Trophoblast cell (in vitro differentiated cells and primary cell): ENCODE measurements at regions not wholly inside any gene's neighbourhood (a gene's known extent, or its start where the extent isn't known, plus 50 kb on each side); places are given as distances from the start of the nearest gene placed in this dataset.
A peak's percentile ranks its signal among the peaks of the same experiment; 100 is the strongest.

ENCODE experiments used
- DNase-seq, 2 donors: peaks; one replicate each; pipeline ENCODE4 v3.0.0-alpha.2; 2016
- H2AFZ ChIP-seq: 2 replicates; pipeline ENCODE4 v1.6.1; 2013; ENCODE audit warnings: low read length, moderate library complexity, mild to moderate bottlenecking; ENCODE audit not compliant: insufficient read depth, poor library complexity
- H2AK5ac ChIP-seq: 2 replicates; pipeline ENCODE4 v1.6.1; 2013; ENCODE audit warnings: mild to moderate bottlenecking, low read length
- H2BK120ac ChIP-seq: 2 replicates; pipeline ENCODE4 v1.6.1; 2013; ENCODE audit warnings: low read length, mild to moderate bottlenecking, moderate library complexity; ENCODE audit not compliant: insufficient read depth, poor library complexity
- H2BK12ac ChIP-seq: 2 replicates; pipeline ENCODE4 v1.6.1; 2013; ENCODE audit warnings: mild to moderate bottlenecking, low read length, moderate library complexity
- H2BK5ac ChIP-seq: 2 replicates; pipeline ENCODE4 v1.6.1; 2013; ENCODE audit warnings: low read length, low read depth, moderate library complexity, mild to moderate bottlenecking; ENCODE audit not compliant: poor library complexity
- H3K14ac ChIP-seq: 2 replicates; pipeline ENCODE4 v1.6.1; 2013; ENCODE audit warnings: mild to moderate bottlenecking, low read length
- H3K18ac ChIP-seq: 2 replicates; pipeline ENCODE4 v1.6.1; 2013; ENCODE audit warnings: mild to moderate bottlenecking, low read length
- H3K23ac ChIP-seq: 2 replicates; pipeline ENCODE4 v1.6.1; 2013; ENCODE audit warnings: low read length
- H3K27ac ChIP-seq: 2 replicates; pipeline ENCODE4 v1.5.1; 2013; ENCODE audit warnings: low read depth, mild to moderate bottlenecking, inconsistent platforms, low read length, moderate library complexity
- H3K27me3 ChIP-seq: 2 replicates; pipeline ENCODE4 v1.6.1; 2013; ENCODE audit warnings: inconsistent platforms, mild to moderate bottlenecking, low read length, moderate library complexity; ENCODE audit not compliant: insufficient read depth
- H3K36me3 ChIP-seq, 2 experiments: 1 replicate in 1 of 2; 2 replicates in 1 of 2; pipeline ENCODE4 v1.6.1; 2013; ENCODE audit warnings: low read length in 2 of 2, mild to moderate bottlenecking in 2 of 2, moderate library complexity in 1 of 2; ENCODE audit not compliant: insufficient read depth in 2 of 2, control insufficient read depth in 1 of 2
- H3K4ac ChIP-seq: 2 replicates; pipeline ENCODE4 v1.6.1; 2013; ENCODE audit warnings: low read depth, mild to moderate bottlenecking, low read length, moderate library complexity
- H3K4me1 ChIP-seq, 2 experiments: 1 replicate in 1 of 2; 2 replicates in 1 of 2; pipeline ENCODE4 v1.6.1; 2013; ENCODE audit warnings: low read length in 2 of 2, mild to moderate bottlenecking in 2 of 2, moderate library complexity in 1 of 2; ENCODE audit not compliant: insufficient read depth in 2 of 2, control insufficient read depth in 1 of 2
- H3K4me2 ChIP-seq: 2 replicates; pipeline ENCODE4 v1.6.1; 2013; ENCODE audit warnings: inconsistent platforms, mild to moderate bottlenecking, low read length, moderate library complexity
- H3K4me3 ChIP-seq: 2 replicates; pipeline ENCODE4 v1.5.1; 2013; ENCODE audit warnings: mild to moderate bottlenecking, low read depth, low read length, inconsistent platforms
- H3K79me1 ChIP-seq: one replicate; pipeline ENCODE4 v1.6.1; 2013; ENCODE audit warnings: low read length
- H3K79me2 ChIP-seq: 2 replicates; pipeline ENCODE4 v1.6.1; 2013; ENCODE audit warnings: low read length, mild to moderate bottlenecking; ENCODE audit not compliant: control insufficient read depth, insufficient read depth, poor library complexity
- H3K9ac ChIP-seq: 2 replicates; pipeline ENCODE4 v1.6.1; 2013; ENCODE audit warnings: mild to moderate bottlenecking, low read length
- H3K9me3 ChIP-seq: 2 replicates; pipeline ENCODE4 v1.6.1; 2013; ENCODE audit warnings: low read depth, mild to moderate bottlenecking, control low read depth, inconsistent platforms, low read length; ENCODE audit not compliant: insufficient read depth
- H4K12ac ChIP-seq: 2 replicates; pipeline ENCODE4 v1.6.1; 2013; ENCODE audit warnings: low read depth, mild to moderate bottlenecking, low read length, moderate library complexity
- H4K8ac ChIP-seq: 2 replicates; pipeline ENCODE4 v1.6.1; 2013; ENCODE audit warnings: low read depth, mild to moderate bottlenecking, low read length, moderate library complexity
- H4K91ac ChIP-seq: one replicate; pipeline ENCODE4 v1.6.1; 2013; ENCODE audit warnings: low read depth, mild to moderate bottlenecking, low read length, moderate library complexity
- WGBS: extraction: QIAGEN DNeasy Blood & Tissue Kit; methylation state at CpG from one replicate; pipeline ENCODE4 v1.1.7; 2013; ENCODE audit warnings: missing lambda C conversion rate; ENCODE audit not compliant: insufficient read length, insufficient coverage; ENCODE audit errors: extremely low coverage; 5-methylcytosine and 5-hydroxymethylcytosine counted together

- Histone ChIP-seq H4K8ac (no peak overlapping the region), H3K9ac (no peak overlapping the region), H2AK5ac (no peak overlapping the region), H3K79me2 (no peaks in the 10 kb centered on the region), H3K4ac (no peak overlapping the region), H4K12ac (no peak overlapping the region), H3K9me3 (no peaks in the 10 kb centered on the region), H2BK5ac (no peak overlapping the region), H2BK120ac (no peak overlapping the region), H3K14ac (no peak overlapping the region), H3K4me2 (no peak overlapping the region), H3K27ac (no peak overlapping the region), H3K4me3 (no peak overlapping the region), H4K91ac (no peak overlapping the region), H2AFZ (no peak overlapping the region), H3K18ac (no peak overlapping the region), H3K27me3 (no peaks in the 10 kb centered on the region), H3K79me1 (no peaks in the 10 kb centered on the region), H3K4me1 (no peaks in the 10 kb centered on the region), H3K36me3 (no peaks in the 10 kb centered on the region), H3K23ac (no peak overlapping the region), H2BK12ac (no peak overlapping the region)
- WGBS = no CpG with 5 or more reads among the region's 1 CpG
- DNase-seq = peak in 1 of 2 donors; percentile 56
Measured at GRCh38 chr7:88455696-88456095, 149.0 kb upstream of the STEAP4 start.

- Histone ChIP-seq H3K14ac (no peak overlapping the region), H3K9ac (no peak overlapping the region), H2BK5ac (no peak overlapping the region), H4K8ac (no peak overlapping the region), H2AFZ (no peak overlapping the region), H4K91ac (no peak overlapping the region), H2AK5ac (no peak overlapping the region), H3K79me1 (no peaks in the 10 kb centered on the region), H3K9me3 (no peaks in the 10 kb centered on the region), H3K36me3 (no peaks in the 10 kb centered on the region), H3K23ac (no peak overlapping the region), H3K4ac (no peak overlapping the region), H4K12ac (no peak overlapping the region), H3K27ac (no peak overlapping the region), H3K18ac (no peak overlapping the region), H3K79me2 (no peaks in the 10 kb centered on the region), H2BK12ac (no peak overlapping the region), H2BK120ac (no peak overlapping the region), H3K27me3 (no peaks in the 10 kb centered on the region), H3K4me1 (no peaks in the 10 kb centered on the region), H3K4me2 (no peak overlapping the region), H3K4me3 (no peak overlapping the region)
- WGBS = no CpG with 5 or more reads among the region's 3 CpGs
- peak in 1 of 2 donors; percentile 11 for DNase-seq
Measured at GRCh38 chr7:88452646-88453045, 146.0 kb upstream of the STEAP4 start.

DNA sequence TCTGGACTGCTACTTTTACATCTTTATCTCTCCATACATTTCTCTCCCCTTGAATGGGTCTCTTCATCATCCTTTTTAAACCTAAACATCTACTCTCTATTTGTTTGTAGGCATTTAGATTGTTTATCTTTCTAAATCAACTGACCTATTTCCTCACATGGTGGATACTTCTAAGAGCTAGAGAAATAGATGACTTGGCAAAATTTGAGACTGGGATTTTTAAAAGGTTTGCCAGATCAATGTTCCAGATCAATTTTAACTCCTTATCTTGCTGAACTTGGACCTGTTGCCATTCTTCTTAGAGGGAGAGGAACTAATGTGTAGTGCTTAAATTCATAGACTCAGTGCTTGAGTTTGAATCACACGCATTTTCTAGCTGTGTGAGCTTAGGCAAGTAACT lies 144.2 kb upstream of the STEAP4 start:
- Histone ChIP-seq H2AK5ac (no peak overlapping the region), H3K9me3 (no peaks in the 10 kb centered on the region), H3K79me2 (no peaks in the 10 kb centered on the region), H3K27ac (no peak overlapping the region), H3K4me3 (no peak overlapping the region), H2BK120ac (no peak overlapping the region), H3K14ac (no peak overlapping the region), H2BK5ac (no peak overlapping the region), H3K36me3 (no peaks in the 10 kb centered on the region), H2AFZ (no peak overlapping the region), H3K9ac (no peak overlapping the region), H3K18ac (no peak overlapping the region), H4K8ac (no peak overlapping the region), H3K79me1 (no peaks in the 10 kb centered on the region), H3K4ac (no peak overlapping the region), H4K12ac (no peak overlapping the region), H3K23ac (no peak overlapping the region), H3K4me2 (no peak overlapping the region), H3K4me1 (no peaks in the 10 kb centered on the region), H2BK12ac (no peak overlapping the region), H3K27me3 (no peaks in the 10 kb centered on the region), H4K91ac (no peak overlapping the region)
- WGBS = no CpG with 5 or more reads among the region's 1 CpG
- DNase-seq = no peak

- no peak overlapping the region for H3K9ac ChIP-seq
- H2BK12ac ChIP-seq = no peak overlapping the region
- no peaks in the 10 kb centered on the region for H3K27me3 ChIP-seq
- no peak overlapping the region for H3K18ac ChIP-seq
- no peak overlapping the region for H2BK120ac ChIP-seq
- H3K79me2 ChIP-seq = no peaks in the 10 kb centered on the region
- no peak overlapping the region for H3K23ac ChIP-seq
- no peak overlapping the region for H2BK5ac ChIP-seq
- no peak overlapping the region for H2AFZ ChIP-seq
- no peak overlapping the region for H2AK5ac ChIP-seq
- no peak overlapping the region for H3K4me3 ChIP-seq
- H3K4me2 ChIP-seq = no peak overlapping the region
- no peak overlapping the region for H3K14ac ChIP-seq
- no peak overlapping the region for H3K4ac ChIP-seq
- no CpG with 5 or more reads among the region's 1 CpG for WGBS
- H4K91ac ChIP-seq = no peak overlapping the region
- H3K27ac ChIP-seq = no peak overlapping the region
- H3K9me3 ChIP-seq = no peaks in the 10 kb centered on the region
- no peak for DNase-seq
- no peaks in the 10 kb centered on the region for H3K4me1 ChIP-seq
- H4K12ac ChIP-seq = no peak overlapping the region
- H3K79me1 ChIP-seq = no peaks in the 10 kb centered on the region
- no peaks in the 10 kb centered on the region for H3K36me3 ChIP-seq
- no peak overlapping the region for H4K8ac ChIP-seq
Measured at GRCh38 chr7:88449410-88449809, 142.7 kb upstream of the STEAP4 start.
